ENCODE measurements at regions not wholly inside any gene's neighbourhood (a gene's known extent, or its start where the extent isn't known, plus 50 kb on each side); places are given as distances from the start of the nearest gene placed in this dataset.

DNA sequence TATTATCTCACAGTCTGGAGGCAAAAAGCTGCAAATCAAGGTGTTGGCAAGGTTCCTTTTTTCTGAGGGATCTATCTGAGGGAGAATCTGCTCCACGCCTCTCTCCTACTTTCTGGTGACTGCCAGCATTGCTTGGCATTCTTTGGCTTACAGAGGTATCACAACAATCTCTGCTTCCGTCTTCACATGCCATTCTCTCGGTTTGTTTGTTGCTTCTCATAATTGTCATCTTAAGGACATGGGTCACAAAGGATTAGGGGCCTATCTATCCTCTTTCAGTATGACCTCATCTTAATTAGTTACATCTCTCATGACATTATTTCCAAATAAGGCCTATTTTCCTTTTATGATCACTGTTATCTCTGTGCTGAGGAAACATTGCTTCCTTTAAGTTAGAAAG, 345.0 kb downstream of the FOXG1 start:
- no peak for DNase-seq (ENCODE audit: low spot score)

DNA sequence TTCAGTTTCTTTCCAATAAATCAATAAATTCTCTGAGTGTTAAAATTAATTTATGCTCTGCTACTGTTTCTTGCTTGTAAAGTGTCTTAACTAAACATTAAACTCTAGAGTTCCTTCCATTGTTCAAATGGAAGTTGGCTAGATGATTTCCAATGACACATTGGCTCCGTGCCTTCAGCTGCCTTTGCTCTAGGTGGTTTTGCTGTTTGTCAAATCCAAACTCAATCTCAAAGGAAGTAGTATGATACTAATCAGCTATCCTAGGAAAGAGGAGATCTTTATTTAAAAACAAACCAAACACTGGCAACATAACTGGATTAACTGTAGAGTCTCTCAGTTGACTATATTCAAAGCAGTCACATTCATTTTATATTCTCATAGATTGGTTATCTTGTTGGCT, 356.4 kb downstream of the FOXG1 start:
- no peak for DNase-seq (ENCODE audit: low spot score)

DNA sequence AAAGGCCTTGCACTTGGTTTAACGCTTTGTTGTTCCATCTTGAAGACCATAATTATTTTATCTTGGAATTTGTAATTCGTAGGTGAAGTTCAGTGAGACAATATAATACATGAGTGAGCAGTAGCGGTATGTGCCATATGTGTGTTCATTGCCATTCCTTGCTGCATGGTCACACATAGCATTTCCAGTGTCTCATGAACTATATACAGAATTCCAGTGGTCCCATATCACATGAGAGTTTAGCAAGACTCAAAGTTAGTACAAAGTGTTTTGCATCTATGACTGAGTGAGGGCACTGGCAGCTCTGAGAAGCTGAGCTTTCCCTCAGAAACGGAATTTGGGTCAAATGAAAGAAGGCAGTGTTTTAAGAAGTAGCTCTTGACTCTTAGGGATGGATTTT, 359.8 kb downstream of the FOXG1 start:
- no peak for DNase-seq (ENCODE audit: low spot score)

DNA sequence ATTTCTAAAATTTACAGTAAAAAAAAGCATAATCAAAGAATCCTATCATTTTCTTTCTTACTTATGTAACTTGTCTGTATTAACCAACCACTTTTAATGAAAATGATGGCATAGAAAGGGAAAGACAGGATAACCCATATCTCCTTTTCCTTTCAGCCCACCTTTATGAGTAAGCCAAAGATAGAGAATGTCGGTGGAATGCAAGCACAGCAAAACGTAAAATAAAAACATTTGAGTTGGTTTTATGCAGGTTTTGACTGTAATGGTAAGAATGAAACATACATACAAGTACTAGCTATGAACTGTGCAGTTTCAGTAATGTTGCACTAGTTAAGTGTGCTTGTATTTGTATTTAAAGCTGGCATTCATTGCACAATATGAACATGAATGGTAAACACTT, 360.3 kb downstream of the FOXG1 start:
- no peak for DNase-seq (ENCODE audit: low spot score)

DNA sequence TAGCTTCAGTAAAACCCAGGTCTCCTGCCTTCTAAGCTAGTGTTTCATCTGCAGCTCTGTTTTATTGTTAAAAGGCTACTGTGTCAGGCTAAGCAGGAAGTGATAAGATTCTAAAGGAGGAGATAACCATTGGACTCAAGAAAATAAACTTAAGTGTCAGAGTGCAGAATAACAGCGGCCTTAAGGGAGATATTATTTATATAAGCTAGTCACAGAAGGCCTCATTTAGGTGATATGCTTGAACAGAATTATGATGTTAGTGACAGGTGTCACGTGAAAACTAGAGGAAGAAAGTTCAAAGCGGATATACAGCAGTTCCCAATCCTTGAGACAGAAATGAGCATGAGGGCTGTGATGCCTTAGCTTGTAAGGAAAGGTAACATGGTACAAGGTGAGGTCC, 373.4 kb downstream of the FOXG1 start:
- DNase-seq (ENCODE audit: low spot score) = no peak

DNA sequence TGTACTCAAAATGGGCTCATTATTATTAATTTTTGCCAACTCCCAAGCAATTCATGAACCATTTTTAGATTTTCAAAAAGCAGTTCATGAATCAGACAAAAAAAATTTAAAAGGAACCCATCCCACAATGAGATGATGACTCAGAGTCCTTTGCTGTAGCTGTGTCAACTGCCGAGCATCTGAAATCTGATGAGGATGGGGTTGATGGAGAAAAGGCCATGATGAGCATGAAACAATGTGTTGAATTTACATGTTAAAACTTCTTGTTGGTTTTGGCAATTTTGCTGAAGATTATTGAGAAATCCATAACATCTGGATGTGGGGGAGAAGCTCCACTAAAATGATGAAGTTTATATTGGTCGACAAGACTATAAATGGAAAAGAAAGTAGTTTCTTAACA, 378.0 kb downstream of the FOXG1 start:
- DNase-seq (ENCODE audit: low spot score) = peak; percentile 83

DNA sequence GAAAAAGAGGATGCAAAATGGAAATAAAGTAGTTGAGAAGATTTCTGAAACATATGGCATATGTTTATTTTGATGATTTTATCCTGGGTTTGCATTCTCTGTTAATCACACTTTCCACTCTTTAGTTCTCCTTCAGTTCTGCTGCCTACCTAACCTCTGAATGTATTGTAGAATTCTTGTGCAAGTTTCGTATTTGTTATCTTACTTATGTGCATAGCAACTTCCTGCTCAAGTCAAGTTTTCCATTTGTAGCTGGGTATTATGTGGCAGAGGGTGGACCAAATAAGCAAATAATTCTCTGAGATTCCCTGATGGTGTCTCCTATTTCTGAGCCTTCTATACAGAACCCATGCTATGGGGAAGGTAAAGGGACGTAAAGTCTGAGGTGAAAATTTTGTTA, 381.6 kb downstream of the FOXG1 start:
- DNase-seq (ENCODE audit: low spot score) = no peak

DNA sequence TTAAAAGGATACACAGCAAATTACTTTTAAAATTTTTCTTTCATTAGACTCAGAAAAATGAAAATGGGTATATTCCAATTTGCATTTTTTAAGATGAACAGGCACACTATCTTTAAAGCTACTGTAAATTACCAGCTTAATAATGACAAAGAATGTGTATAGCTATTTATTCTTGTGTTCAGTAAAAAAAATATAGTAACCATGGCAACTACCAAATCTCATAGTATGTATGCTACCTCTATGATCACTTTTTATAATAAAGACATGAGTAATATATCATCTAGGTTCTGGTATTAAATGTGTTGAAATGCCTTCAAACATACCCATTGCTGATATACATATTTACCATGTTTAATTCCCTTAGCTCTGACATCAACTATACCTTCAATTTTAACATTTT, 383.2 kb downstream of the FOXG1 start:
- DNase-seq (ENCODE audit: low spot score) = no peak

DNA sequence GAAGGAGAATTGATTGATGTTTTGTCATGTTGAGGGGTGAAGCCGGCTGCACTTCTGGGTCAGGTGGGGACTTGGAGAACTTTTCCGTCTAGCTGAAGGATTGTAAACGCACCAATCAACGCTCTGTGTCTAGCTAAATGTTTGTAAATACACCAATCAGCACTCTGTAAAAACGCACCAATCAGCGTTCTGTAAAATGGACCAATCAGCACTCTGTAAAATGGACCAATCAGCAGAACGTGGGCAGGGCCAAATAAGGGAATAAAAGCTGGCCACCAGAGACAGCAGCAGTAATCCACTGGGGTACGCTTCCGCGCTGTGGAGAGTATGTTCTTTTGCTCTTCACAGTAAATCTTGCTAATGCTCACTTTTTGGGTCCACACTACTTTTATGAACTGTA, 384.1 kb downstream of the FOXG1 start:
- DNase-seq (ENCODE audit: low spot score) = no peak

DNA sequence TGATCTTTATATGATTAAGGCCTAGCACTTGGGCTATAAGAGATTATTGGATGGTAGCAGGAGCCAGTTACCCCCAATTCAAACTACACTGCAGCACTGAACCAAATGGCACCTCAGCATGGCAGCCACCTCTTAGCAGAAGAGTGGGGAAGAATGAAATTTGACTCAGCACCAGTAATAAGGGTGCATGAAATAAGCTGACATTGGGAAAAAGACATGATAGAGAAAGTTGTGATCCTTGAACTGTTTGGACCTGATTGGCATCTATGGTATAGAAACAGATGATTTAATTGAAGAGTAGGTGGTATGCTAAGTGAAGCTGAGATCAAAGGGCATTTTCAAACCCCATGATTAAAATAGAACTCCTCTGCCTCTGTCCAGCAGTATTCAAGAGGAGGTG, 389.5 kb downstream of the FOXG1 start:
- no peak for DNase-seq (ENCODE audit: low spot score)

DNA sequence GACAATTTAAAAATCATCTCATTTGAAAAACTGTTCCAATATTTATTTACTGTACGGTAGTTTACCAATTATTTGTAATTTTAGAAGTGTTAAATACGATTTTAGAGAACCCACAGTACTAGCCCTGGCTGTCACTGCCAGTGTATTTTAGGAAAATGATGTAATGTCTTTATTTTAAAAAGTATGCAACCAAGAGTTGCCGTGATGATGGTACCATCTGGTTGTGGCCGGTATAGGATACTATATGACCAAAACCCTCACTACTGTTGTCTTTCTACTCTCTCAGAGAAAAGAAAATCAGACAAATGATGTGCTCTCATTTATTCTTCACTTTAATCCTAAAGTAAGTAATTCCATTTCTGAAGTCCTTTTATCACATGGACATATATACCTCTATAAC, 395.0 kb downstream of the FOXG1 start:
- no peak for DNase-seq (ENCODE audit: low spot score)

DNA sequence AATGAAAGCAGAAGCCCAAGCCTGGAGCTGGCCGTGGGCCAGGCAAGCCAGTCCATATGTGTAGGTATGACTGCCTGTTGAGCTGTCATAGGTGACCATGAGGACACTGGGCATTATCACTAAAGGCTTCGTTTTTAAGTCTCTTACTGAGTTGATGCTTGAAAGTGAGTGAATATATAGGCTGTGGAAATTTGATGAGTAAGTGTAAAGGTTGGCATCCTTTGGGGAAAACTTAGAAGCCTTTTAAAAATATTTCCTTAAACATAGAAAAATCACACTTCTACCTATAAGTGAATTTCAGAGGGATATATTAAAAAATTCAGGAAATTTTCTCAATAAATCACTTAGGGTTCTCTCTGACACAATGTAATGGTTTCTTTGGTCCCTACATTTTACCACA, 396.5 kb downstream of the FOXG1 start:
- no peak for DNase-seq (ENCODE audit: low spot score)

DNA sequence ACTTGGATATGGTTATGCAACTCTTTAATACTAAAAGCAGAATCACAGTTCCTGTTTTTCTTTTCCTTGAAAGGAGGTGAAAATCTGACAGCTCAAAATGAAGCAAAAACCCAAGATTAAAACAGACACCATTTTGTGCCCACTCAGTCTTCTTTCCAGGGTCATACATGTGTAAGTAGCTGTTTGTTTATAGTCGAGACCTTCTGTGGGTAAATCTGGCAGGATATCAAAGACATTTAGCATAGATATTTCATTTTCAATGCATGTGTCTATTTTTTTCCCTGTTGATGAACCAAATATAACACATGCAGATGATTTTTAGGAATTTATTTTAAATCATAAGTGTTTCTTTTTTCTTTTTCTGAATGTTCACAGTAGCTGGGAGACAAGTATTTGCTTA, 398.8 kb downstream of the FOXG1 start:
- no peak for DNase-seq (ENCODE audit: low spot score)

DNA sequence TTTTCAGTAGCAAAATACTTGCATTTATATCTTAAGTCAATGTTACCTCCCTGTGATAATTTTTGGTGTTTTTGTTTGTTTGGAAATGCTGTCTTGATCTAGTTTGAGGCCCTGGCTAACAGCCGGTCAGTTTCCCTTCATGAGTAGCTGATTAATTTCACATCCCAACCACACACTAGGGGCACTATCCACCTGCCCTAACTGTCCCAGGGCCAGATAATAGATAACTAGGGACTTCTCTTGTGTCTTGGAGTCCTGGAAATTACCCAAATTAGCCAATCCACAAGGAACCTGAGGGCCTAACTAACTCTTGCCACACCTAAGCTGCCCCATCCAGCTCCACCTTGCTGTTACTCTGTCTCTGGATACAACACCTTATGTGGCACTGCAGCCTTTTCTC, 399.9 kb downstream of the FOXG1 start:
- no peak for DNase-seq (ENCODE audit: low spot score)

DNA sequence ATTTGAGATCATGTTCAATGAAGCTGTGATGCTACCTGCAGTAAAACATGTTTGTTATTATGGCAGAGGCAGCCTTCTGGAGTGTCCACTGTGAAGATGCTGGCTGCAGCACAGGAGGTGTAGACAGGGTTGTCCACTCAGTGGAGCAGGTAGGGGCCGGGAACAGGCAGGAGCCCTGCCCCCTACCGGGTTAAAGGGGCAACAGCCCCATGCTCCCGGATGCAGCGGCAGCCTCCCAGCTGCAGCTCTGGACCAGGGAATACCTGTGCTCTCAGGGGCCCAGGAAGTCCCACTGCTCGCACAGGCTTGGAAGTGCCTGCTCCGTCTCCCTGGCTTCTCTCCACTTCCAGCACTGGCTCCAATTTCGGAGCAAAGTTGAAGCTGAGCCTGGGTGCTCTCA, 401.6 kb downstream of the FOXG1 start:
- no peak for DNase-seq (ENCODE audit: low spot score)

DNA sequence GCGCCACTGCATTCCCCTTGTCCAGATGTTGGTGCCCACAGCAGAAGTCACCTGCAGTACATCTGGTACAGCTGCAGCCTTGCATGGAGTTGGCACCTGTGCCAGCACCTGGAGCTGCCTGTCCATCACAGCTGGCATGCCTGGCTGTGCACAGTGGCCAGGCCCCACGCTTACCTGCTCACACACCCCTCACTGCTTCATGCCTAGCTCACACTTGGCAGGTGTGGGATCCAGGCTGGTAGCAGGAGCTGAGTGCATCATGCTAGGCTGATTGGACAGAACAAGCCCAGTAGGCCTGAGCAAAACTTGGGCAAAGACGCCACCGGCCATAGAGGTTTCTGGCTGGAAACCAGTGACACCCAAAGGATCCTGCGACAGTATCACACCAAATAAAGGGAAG, 402.8 kb downstream of the FOXG1 start:
- no peak for DNase-seq (ENCODE audit: low spot score)

DNA sequence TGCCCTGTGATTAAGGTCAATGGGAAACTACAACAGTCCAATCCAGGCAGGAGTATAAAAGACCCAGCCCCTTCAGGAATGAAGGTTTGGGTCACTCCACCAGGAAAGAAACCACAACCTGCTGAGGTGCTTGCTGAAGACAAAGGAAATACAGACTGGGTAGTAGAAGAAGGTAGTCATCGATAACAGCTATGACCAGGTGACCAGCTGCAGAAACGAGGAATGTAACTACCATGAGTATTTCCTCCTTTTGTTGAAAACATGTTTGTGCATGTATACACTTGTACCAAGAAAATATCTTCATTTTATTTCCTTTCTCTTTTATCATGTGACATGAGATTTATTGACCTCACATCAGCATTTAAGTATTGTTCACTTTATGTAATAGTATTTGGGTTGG, 409.1 kb downstream of the FOXG1 start:
- no peak for DNase-seq (ENCODE audit: low spot score)

DNA sequence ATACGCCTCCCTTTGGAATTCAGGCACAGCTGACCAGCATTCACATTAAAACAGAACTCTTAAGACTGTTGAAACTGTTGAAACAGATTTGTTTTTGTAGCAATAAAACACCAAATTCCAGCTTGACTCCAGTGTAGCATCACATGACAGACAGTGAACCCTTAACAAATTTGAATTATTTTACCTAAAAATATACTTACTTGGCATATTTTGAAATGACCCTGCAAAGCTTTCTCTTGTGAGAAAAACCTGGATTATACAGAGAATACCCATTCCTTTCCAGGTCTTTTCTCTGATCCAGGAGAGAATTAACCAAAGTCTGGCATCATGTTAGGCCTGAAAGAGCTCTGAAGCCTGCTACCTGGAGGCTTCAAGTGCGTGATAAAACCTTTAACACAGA, 410.3 kb downstream of the FOXG1 start:
- DNase-seq (ENCODE audit: low spot score) = no peak

DNA sequence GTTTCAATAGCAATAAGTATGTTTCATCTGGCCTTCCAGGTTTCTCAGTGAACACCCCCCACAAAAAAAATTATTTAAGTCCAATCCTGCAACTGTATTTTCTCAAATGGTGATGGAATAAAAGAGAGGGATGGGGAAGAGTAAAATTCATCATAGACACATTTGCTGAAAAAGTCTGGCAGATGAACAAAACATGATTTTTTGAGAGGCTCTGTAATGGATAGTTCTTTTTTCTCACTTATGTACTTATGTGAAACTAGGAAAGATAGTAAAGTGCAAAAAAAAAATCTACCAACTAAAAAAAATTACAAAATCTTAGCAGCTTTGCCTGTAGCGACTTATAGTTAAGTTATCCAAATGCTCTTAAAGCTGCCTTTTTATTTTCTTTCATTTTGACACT, 412.4 kb downstream of the FOXG1 start:
- DNase-seq (ENCODE audit: low spot score) = no peak

DNA sequence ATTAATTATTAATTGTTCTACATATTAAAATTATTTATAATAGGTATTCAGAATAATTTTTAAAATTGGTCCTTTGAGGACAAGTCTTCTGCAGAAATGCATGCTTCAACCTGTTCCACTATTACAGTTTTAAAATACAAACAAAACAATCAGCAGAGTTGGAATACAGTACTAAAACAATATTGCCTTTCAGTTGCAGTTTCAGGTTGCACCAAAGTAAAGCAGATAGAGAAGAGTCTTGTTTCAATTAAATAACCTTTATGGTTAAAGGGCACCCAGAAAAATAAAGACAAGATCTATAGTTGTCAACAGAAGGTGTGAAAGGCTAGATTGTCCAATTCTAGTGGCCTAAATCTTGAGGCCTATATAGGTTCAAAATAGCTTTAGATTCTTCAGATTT, 424.5 kb downstream of the FOXG1 start:
- DNase-seq (ENCODE audit: low spot score) = no peak

DNA sequence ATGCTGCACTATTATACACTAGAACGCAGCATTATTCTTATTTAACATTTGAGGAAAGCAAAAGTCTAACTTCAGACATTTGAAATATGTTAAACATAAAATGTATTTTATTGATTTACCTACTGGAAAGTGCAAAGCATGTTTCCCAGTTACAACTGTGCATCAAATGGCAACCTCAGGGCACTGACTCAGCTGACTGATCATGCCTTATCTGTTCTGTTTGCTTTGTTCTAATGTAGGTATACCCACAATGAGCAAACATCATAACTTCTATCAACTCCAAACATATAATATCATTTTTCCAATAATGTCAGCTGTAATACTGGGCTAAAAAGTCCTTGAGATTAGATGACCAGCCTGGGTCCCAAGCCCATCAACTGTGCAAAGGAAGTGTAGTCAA, 431.0 kb downstream of the FOXG1 start:
- DNase-seq (ENCODE audit: low spot score) = no peak

DNA sequence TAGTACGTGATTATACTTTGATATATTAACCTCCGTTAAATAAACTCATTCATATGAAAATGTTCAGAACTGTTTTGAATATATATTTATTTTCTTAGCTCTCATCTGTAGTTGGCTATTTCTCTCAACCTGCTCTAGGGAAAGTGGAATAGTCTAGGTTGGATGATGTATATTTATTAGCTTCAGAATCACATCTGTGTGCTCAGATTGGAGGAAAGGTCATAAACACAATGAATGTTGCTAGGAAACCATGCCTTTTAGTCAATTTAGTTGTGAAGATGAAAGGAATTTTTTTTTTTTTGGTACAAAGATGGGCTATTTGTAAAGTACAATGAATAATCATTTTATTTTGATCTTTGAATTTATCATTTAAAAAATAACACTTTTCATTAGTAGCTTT, 439.1 kb downstream of the FOXG1 start:
- DNase-seq (ENCODE audit: low spot score) = no peak

DNA sequence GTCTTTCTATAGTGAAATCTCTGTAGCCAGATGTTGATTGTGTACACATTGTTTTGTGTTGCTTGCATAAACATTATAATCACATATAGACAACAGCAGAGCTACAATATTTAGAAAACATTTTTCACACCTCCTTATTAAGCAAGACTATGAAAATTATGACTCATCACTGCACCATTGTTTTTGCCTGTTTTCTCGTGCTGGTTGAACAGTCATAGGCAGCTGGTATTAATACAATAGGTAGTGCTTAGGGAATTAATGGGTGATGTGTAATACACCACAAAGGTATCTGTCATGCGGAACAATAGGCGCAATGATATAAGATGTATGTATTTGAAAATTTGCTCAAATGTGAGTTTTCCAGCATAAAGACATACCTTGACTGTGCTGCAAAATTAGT, 449.3 kb downstream of the FOXG1 start:
- peak; percentile 9 for DNase-seq (ENCODE audit: low spot score)

DNA sequence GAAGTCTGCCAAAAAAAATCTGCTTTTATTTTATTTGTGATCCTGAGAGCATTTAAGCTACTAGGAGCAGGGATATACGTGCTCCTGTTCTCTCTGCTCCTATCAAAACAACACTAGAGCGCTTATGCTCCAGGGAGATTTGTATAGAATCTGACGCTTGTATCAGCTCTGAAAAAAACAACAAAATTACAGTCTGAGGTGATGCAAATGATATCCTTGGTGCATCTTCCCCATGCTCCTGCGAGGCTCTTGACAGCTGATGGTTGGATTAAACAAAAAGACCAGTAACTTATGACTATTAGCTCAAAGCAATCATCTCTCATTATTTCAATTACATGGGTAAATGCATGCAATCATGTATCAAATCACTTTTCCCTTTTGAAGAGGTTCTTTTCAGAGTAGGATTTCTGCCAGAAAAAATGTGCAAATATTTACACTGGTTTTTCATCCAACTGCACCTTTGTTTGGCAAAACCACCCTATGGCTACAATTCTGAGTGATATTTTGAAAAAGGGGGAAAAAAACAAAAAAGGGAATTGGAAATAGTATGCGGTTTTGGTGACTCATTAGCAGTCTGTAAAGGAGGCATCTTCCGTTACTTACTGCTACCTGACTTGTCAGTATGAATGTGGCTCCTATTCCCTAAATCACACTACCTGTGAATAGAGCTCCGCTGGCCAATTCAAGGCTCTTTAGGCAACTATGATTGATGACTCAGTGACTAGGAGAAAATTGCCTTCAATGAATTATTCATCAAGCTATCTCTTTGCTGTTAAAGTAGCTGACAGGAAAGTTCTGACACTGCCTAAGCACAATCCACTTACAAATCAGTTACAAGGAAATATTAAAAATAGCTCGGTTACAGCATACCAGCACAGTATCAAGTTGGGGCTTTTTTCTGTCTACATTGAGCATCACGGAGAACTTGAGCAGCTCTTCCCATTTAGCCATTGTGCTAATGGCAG, 450.0 kb downstream of the FOXG1 start:
- no peak for DNase-seq (ENCODE audit: low spot score)

All from GM03348 (cell line).